ENCODE measurements at regions not wholly inside any gene's neighbourhood (a gene's known extent, or its start where the extent isn't known, plus 50 kb on each side); places are given as distances from the start of the nearest gene placed in this dataset.

GRCh38 chr5:6903934-6904333 lies 190.7 kb downstream of the TENT4A start:
- H3K18ac ChIP-seq (ENCODE audit: low read depth in 1 of 2, low read length in 2 of 2): no peak overlapping the region
- H3K4me3 ChIP-seq (ENCODE audit: insufficient read depth in 1 of 2, low read depth in 1 of 2, low read length in 2 of 2): no peak overlapping the region
- H3K14ac ChIP-seq (ENCODE audit: low read length in 2 of 2): no peak overlapping the region
- H3K27me3 ChIP-seq (ENCODE audit: control insufficient read depth in 1 of 2, insufficient read depth in 1 of 2, low read length in 2 of 2): no peaks in the 10 kb centered on the region
- H3K27ac ChIP-seq (ENCODE audit: low read length, poor library complexity, severe bottlenecking): no peak overlapping the region
- H3K79me1 ChIP-seq (replicated peaks; ENCODE audit: low read length, poor library complexity, severe bottlenecking): no peaks in the 10 kb centered on the region
- no peak for DNase-seq
- no peak overlapping the region for H2AK5ac ChIP-seq (ENCODE audit: low read length, severe bottlenecking)
- no peak overlapping the region for H3K9ac ChIP-seq (ENCODE audit: low read length)
- H3K4ac ChIP-seq (ENCODE audit: low read depth in 1 of 2, low read length in 2 of 2): no peak overlapping the region
- no peak overlapping the region for H3K23ac ChIP-seq (ENCODE audit: low read length in 2 of 2)
- H2BK12ac ChIP-seq (ENCODE audit: low read length in 2 of 2): no peak overlapping the region
- H3K9me3 ChIP-seq (ENCODE audit: control insufficient read depth, low read length): no peaks in the 10 kb centered on the region
- no peak overlapping the region for H4K8ac ChIP-seq (ENCODE audit: low read length)
- no peak overlapping the region for H2BK15ac ChIP-seq (ENCODE audit: low read depth, poor library complexity, severe bottlenecking)
- no peaks in the 10 kb centered on the region for H3K4me1 ChIP-seq (ENCODE audit: control insufficient read depth, insufficient read depth, low read depth, low read length)
- H3K4me2 ChIP-seq (ENCODE audit: low read length, poor library complexity, severe bottlenecking): no peak overlapping the region
- no peak overlapping the region for H2AFZ ChIP-seq (ENCODE audit: low read depth, low read length)
- no peaks in the 10 kb centered on the region for H3K36me3 ChIP-seq (ENCODE audit: control insufficient read depth in 1 of 2, insufficient read depth in 2 of 2, low read depth in 1 of 2, low read length in 2 of 2)
- no peak overlapping the region for H4K91ac ChIP-seq (ENCODE audit: low read length)
- no peak overlapping the region for H2BK5ac ChIP-seq (ENCODE audit: low read depth, low read length, poor library complexity, severe bottlenecking)
- 50% methylated on average over 3 of the region's 3 CpGs for WGBS
- no peak overlapping the region for H2BK120ac ChIP-seq (ENCODE audit: low read depth, low read length)

GRCh38 chr5:6904860-6905259 lies 191.6 kb downstream of the TENT4A start:
- Histone ChIP-seq H3K27me3 (ENCODE audit: control insufficient read depth in 1 of 2, insufficient read depth in 1 of 2, low read length in 2 of 2) (no peaks in the 10 kb centered on the region), H3K27ac (ENCODE audit: low read length, poor library complexity, severe bottlenecking) (no peak overlapping the region), H3K4me1 (ENCODE audit: control insufficient read depth, insufficient read depth, low read depth, low read length) (no peaks in the 10 kb centered on the region), H3K18ac (ENCODE audit: low read depth in 1 of 2, low read length in 2 of 2) (no peak overlapping the region), H4K91ac (ENCODE audit: low read length) (no peak overlapping the region), H3K4ac (ENCODE audit: low read depth in 1 of 2, low read length in 2 of 2) (no peak overlapping the region), H4K8ac (ENCODE audit: low read length) (no peak overlapping the region), H2BK120ac (ENCODE audit: low read depth, low read length) (no peak overlapping the region), H3K23ac (ENCODE audit: low read length in 2 of 2) (no peak overlapping the region), H3K14ac (ENCODE audit: low read length in 2 of 2) (no peak overlapping the region), H3K9me3 (ENCODE audit: control insufficient read depth, low read length) (no peaks in the 10 kb centered on the region), H3K9ac (ENCODE audit: low read length) (no peak overlapping the region), H3K4me3 (ENCODE audit: insufficient read depth in 1 of 2, low read depth in 1 of 2, low read length in 2 of 2) (no peak overlapping the region), H2BK5ac (ENCODE audit: low read depth, low read length, poor library complexity, severe bottlenecking) (no peak overlapping the region), H3K79me1 (replicated peaks; ENCODE audit: low read length, poor library complexity, severe bottlenecking) (no peaks in the 10 kb centered on the region), H2BK15ac (ENCODE audit: low read depth, poor library complexity, severe bottlenecking) (no peak overlapping the region), H3K36me3 (ENCODE audit: control insufficient read depth in 1 of 2, insufficient read depth in 2 of 2, low read depth in 1 of 2, low read length in 2 of 2) (no peaks in the 10 kb centered on the region), H2AK5ac (ENCODE audit: low read length, severe bottlenecking) (no peak overlapping the region), H2BK12ac (ENCODE audit: low read length in 2 of 2) (no peak overlapping the region), H2AFZ (ENCODE audit: low read depth, low read length) (no peak overlapping the region), H3K4me2 (ENCODE audit: low read length, poor library complexity, severe bottlenecking) (no peak overlapping the region)
- no peak for DNase-seq
- WGBS: 100% methylated on average over 1 of the region's 2 CpGs

- Histone ChIP-seq H2AFZ (ENCODE audit: low read depth, low read length) (no peak overlapping the region), H3K14ac (ENCODE audit: low read length in 2 of 2) (no peak overlapping the region), H3K27me3 (ENCODE audit: control insufficient read depth in 1 of 2, insufficient read depth in 1 of 2, low read length in 2 of 2) (no peaks in the 10 kb centered on the region), H3K9me3 (ENCODE audit: control insufficient read depth, low read length) (no peaks in the 10 kb centered on the region), H3K4me2 (ENCODE audit: low read length, poor library complexity, severe bottlenecking) (no peak overlapping the region), H3K9ac (ENCODE audit: low read length) (no peak overlapping the region), H3K18ac (ENCODE audit: low read depth in 1 of 2, low read length in 2 of 2) (no peak overlapping the region), H3K4me1 (ENCODE audit: control insufficient read depth, insufficient read depth, low read depth, low read length) (no peaks in the 10 kb centered on the region), H2AK5ac (ENCODE audit: low read length, severe bottlenecking) (no peak overlapping the region), H4K91ac (ENCODE audit: low read length) (no peak overlapping the region), H2BK120ac (ENCODE audit: low read depth, low read length) (no peak overlapping the region), H2BK5ac (ENCODE audit: low read depth, low read length, poor library complexity, severe bottlenecking) (no peak overlapping the region), H4K8ac (ENCODE audit: low read length) (no peak overlapping the region), H2BK12ac (ENCODE audit: low read length in 2 of 2) (no peak overlapping the region), H3K79me1 (replicated peaks; ENCODE audit: low read length, poor library complexity, severe bottlenecking) (no peaks in the 10 kb centered on the region), H2BK15ac (ENCODE audit: low read depth, poor library complexity, severe bottlenecking) (no peak overlapping the region), H3K4ac (ENCODE audit: low read depth in 1 of 2, low read length in 2 of 2) (no peak overlapping the region), H3K27ac (ENCODE audit: low read length, poor library complexity, severe bottlenecking) (no peak overlapping the region), H3K36me3 (ENCODE audit: control insufficient read depth in 1 of 2, insufficient read depth in 2 of 2, low read depth in 1 of 2, low read length in 2 of 2) (no peaks in the 10 kb centered on the region), H3K4me3 (ENCODE audit: insufficient read depth in 1 of 2, low read depth in 1 of 2, low read length in 2 of 2) (no peak overlapping the region), H3K23ac (ENCODE audit: low read length in 2 of 2) (no peak overlapping the region)
- DNase-seq: no peak
- 72% methylated on average over 8 of the region's 8 CpGs for WGBS
Observed at GRCh38 chr5:6905423-6905822, 192.2 kb downstream of the TENT4A start.

GRCh38 chr5:6905883-6906282 lies 192.7 kb downstream of the TENT4A start:
- H3K23ac ChIP-seq (ENCODE audit: low read length in 2 of 2): no peak overlapping the region
- no peak overlapping the region for H2BK12ac ChIP-seq (ENCODE audit: low read length in 2 of 2)
- H4K8ac ChIP-seq (ENCODE audit: low read length): no peak overlapping the region
- no peaks in the 10 kb centered on the region for H3K36me3 ChIP-seq (ENCODE audit: control insufficient read depth in 1 of 2, insufficient read depth in 2 of 2, low read depth in 1 of 2, low read length in 2 of 2)
- DNase-seq: no peak
- no peak overlapping the region for H2AK5ac ChIP-seq (ENCODE audit: low read length, severe bottlenecking)
- H2BK120ac ChIP-seq (ENCODE audit: low read depth, low read length): no peak overlapping the region
- H3K14ac ChIP-seq (ENCODE audit: low read length in 2 of 2): no peak overlapping the region
- no peak overlapping the region for H3K4me3 ChIP-seq (ENCODE audit: insufficient read depth in 1 of 2, low read depth in 1 of 2, low read length in 2 of 2)
- H3K9me3 ChIP-seq (ENCODE audit: control insufficient read depth, low read length): no peaks in the 10 kb centered on the region
- no peaks in the 10 kb centered on the region for H3K79me1 ChIP-seq (replicated peaks; ENCODE audit: low read length, poor library complexity, severe bottlenecking)
- 83% methylated on average over 4 of the region's 5 CpGs for WGBS
- H3K27ac ChIP-seq (ENCODE audit: low read length, poor library complexity, severe bottlenecking): no peak overlapping the region
- H3K4ac ChIP-seq (ENCODE audit: low read depth in 1 of 2, low read length in 2 of 2): no peak overlapping the region
- H2AFZ ChIP-seq (ENCODE audit: low read depth, low read length): no peak overlapping the region
- no peak overlapping the region for H2BK5ac ChIP-seq (ENCODE audit: low read depth, low read length, poor library complexity, severe bottlenecking)
- H3K18ac ChIP-seq (ENCODE audit: low read depth in 1 of 2, low read length in 2 of 2): no peak overlapping the region
- H3K4me1 ChIP-seq (ENCODE audit: control insufficient read depth, insufficient read depth, low read depth, low read length): no peaks in the 10 kb centered on the region
- H3K27me3 ChIP-seq (ENCODE audit: control insufficient read depth in 1 of 2, insufficient read depth in 1 of 2, low read length in 2 of 2): no peaks in the 10 kb centered on the region
- H2BK15ac ChIP-seq (ENCODE audit: low read depth, poor library complexity, severe bottlenecking): no peak overlapping the region
- no peak overlapping the region for H3K4me2 ChIP-seq (ENCODE audit: low read length, poor library complexity, severe bottlenecking)
- H3K9ac ChIP-seq (ENCODE audit: low read length): no peak overlapping the region
- H4K91ac ChIP-seq (ENCODE audit: low read length): no peak overlapping the region
